ENCODE measurements at regions not wholly inside any gene's neighbourhood (a gene's known extent, or its start where the extent isn't known, plus 50 kb on each side); places are given as distances from the start of the nearest gene placed in this dataset.
"Not testable (repeated sequence)": the region's sequence is repeated elsewhere in the genome, so short reads cannot be mapped to it uniquely, and the experiment has no call there.

DNA sequence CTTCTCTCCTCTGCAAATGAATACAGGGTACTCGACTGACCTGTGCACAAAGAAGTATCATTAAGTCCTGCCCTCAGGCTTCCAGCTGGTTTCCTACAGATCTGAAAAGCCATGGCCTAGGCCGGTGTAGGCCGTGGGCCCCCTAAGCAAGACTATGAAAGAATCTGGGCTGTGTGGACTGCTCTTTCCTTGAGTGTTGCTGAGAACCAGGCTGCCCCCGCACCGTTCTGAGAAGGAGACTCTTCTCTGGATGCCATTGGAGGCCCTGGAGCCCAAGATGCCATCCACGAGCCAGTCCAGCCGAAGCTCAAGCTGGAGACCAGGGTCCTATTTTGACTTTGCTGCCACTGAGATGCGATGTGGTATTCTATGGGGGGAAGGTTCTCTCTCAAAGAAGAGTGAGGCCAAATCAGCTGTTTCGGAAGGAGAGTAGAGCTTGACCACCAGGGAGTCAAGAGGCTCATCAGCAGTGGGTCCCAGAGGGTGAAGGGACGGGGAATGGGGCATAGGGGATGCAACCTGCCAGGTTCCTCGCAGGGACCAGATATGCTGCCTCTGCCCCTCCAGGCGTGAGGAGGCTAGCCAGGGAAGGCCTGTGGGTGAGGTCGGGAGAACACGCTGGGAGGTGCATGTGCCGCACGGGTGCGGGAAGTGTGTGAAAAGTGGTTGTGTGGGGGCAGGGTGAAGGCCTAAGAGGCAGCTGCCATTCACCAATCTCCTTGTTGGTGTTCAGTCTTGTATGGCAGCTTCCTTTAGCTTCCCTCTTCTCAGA, 96.4 kb upstream of the B3GAT1 start:
- DNase-seq = no peak

- DNase-seq = no peak
Observed at GRCh38 chr11:134506046-134506445, 94.0 kb upstream of the B3GAT1 start.

DNA sequence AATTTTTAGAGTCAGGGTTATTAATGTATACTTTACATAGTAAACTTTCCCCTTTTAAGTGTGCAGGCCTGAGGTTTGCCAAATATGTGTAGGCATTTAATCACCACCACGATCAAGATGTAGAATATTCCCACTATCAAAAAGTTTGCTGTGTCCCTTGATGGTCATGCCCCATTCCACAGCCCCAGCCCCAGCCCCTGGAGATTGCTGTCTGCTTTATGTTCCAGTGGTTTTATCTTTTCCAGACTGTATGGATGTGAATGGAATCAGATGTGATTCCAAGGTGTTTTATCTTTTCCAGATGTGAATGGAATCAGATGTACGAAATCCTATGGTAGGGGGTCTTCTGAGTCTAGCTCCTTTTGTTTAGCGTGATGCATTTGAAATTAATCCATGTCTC, 93.1 kb upstream of the B3GAT1 start:
- DNase-seq = no peak

DNA sequence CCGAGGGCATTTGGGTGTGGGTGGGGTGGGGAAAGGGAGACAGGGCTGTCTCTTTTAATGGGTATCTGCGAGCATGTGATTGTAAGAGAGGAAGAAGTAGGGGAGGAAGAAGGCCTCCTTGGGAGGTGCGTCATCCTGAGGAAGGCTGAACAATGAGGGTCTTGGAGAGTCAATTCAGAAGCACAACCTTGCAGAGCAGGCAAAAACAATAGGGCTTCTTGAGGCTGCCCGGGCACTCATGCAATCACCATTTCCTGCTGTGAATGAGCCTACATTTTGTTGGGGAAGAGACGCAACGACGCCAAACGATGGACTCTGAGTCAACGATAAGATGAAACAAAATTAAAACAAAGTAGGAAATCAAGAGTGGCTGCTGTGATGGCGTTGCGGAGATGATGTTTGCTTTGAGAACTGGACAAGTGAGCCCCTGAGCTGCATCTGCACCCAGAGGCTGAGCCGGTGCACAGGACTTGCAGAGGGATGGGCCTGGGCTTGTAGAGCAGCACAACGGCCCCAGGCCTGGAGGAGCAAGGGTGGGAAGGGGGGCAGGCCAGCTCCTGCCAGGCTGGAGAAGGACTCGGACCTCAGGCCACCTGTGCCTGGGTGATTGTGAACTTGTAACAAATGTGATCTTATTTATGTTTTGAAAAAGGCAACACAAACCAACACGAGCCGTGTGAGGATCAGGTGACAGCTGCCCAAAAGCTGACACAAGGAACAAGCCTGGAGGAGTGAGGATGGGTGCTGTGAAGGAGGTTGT, 92.3 kb upstream of the B3GAT1 start:
- no peak for DNase-seq

DNA sequence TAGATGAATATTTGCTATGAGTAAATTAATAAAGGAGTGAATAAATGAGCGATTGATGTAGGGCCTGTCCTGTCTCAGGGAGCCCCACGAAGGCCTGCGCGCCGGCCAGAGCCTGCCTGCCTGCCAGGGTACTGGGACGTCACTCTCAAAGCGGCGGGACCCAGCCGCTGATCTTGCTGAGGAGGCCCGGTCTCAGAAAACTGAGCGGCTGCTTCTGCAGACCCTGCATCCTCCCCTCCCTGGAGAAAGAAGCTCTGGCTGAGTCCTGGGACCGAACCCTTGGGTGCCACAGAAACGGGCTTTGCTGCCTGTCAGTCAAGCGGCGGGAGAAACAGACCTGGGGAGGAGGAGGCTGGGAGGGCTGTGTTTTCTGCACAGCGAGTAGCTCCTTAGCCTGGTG, 91.6 kb upstream of the B3GAT1 start:
- no peak for DNase-seq

- DNase-seq = no peak
Observed at GRCh38 chr11:134503100-134503499, 91.1 kb upstream of the B3GAT1 start.

- DNase-seq = no peak
Observed at GRCh38 chr11:134502153-134502550, 90.1 kb upstream of the B3GAT1 start.

DNA sequence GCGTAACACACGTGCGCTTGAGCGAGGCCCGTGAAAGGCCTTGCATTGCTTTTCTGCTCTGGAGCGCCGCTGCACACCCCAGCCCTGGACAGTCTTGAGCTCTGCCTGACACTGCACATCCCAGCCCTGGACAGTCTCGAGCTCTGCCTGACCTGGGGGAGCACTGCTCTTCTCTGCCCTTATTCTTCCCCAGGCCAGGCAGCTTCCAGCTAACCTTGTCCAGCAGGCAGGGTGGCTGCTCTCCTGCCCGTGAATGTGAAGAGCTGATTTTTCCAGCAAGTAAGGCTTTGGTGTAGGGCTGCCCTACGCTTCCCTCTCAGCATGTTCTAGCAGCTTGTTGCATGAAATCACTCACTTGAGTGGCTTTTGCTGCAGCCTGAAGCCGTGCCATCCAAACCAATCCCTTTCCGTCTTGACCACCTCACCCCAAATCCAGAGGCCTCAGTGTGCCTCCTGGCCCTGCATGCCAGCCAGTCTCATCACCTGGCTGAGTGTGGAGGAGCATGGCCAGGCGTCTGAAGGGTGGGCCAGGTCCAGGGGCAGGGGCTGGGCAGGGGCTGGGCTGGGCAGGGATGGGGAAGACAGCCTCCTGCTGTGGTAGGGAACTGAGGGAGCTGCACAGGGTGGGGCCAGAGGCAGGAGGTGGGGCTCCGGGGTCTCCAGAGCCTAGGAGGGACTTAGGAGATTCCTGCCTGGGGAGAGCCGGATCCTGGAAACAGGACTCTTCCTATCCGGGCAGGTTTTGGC, 89.5 kb upstream of the B3GAT1 start:
- no peak for DNase-seq

DNA sequence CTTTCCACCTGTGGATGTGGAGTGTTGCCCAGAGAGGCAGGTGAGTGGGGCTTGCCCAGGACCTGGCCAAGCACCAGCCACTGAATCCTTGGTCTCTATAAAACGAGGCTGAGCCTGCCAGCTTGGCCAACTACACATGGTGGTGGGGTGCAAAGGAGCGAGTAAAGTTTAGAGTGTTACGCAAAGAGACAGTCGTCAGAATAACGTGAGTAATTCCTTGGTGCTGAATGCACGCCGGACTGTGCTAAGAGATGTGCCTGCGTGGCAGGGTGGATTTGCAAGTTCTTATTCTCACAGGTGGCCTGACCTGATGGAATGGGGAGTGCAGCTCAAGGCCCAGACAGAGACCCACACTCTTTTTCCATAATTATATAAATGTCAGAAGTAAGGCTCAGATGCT, 88.6 kb upstream of the B3GAT1 start:
- DNase-seq = no peak

- DNase-seq = no peak
Observed at GRCh38 chr11:134499990-134500389, 87.9 kb upstream of the B3GAT1 start.

- no peak for DNase-seq
Observed at GRCh38 chr11:134498326-134499139, 86.5 kb upstream of the B3GAT1 start.

DNA sequence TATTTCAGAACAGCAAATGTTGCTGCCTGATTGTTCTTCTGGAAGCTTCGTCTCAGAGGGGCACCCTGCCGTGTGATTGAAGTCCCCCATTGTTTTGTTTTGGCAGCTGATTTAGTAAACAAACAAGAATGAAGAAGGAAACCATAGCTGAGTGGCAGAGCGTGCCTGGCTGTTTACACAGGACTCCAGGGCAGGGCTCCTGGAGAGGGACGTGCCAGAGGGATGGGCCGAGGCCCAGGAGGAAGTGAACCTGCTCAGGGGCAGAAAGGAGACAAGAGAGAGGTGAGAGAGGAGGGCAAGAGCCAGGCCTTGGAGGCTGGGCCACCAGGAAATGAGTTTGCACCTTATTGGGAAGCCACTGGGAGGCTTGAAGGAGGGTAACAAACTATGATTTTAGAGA, 85.5 kb upstream of the B3GAT1 start:
- DNase-seq = no peak

DNA sequence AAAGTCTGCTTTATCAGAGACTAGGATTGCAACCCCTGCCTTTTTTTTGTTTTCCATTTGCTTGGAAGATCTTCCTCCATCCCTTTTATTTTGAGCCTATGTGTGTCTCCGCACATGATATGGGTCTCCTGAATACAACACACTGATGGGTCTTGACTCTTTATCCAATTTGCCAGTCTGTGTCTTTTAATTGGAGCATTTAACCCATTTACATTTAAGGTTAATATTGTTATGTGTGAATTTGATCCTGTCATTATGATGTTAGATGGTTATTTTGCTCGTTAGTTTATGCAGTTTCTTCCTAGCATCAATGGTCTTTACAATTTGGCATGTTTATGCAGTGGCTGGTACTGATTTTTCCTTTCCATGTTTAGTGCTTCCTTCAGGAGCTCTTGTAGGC, 84.0 kb upstream of the B3GAT1 start:
- DNase-seq = not testable (repeated sequence)

- not testable (repeated sequence) for DNase-seq
Observed at GRCh38 chr11:134494395-134494794, 82.4 kb upstream of the B3GAT1 start.

DNA sequence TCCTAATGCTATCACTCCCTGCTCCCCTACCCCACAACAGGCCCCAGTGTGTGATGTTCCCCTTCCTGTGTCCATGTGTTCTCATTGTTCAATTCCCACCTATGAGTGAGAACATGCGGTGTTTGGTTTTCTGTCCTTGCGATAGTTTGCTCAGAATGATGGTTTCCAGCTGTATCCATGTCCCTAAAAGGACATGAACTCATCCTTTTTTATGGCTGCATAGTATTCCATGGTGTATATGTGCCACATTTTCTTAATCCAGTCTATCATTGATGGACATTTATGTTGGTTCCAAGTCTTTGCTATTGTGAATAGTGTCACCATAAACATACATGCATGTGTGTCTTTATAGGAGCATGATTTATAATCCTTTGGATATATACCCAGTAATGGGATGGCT, 80.4 kb upstream of the B3GAT1 start:
- DNase-seq = not testable (repeated sequence)

DNA sequence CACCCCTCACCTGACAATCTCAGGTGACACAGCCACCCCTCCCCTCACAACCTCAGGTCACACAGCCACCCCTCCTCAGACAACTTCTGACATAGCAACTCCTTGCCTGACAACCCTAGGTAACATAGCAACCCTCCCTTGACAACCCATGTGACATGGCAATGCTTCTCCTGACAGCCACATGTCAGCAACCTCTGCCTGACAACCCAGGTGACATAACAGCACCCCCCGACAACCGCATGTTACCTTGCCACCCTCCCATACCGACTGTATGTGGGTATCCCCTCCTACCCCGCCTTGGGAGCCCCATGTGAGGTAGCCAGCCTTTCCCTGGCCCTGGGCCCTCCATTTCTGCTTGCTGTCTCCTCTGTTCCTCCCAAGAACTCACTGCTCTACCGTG, 77.7 kb upstream of the B3GAT1 start:
- DNase-seq = no peak

GRCh38 chr11:134488913-134489312, 76.9 kb upstream of the B3GAT1 start:
- DNase-seq = no peak

DNA sequence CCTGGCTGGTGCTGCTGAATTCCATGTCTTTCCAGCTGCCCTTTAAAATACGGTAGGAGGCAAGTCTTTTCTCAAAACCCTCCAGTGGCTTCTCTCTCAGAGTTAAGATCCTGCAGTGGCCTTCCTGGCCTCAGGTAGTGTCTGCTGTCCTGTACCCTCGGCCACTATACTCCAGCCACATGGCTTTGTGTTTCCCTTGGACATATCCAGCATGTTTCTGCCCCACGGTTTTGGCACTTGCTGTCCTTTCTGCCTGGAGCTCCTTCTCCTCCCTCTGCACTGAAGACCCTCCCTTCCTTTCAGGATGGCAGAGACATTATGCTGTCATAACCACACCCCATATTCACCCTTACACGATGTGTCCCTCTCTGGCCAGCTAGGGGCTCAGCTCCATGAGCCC, 76.5 kb upstream of the B3GAT1 start:
- DNase-seq = no peak

- DNase-seq = no peak
Observed at GRCh38 chr11:134487696-134488095, 75.7 kb upstream of the B3GAT1 start.

DNA sequence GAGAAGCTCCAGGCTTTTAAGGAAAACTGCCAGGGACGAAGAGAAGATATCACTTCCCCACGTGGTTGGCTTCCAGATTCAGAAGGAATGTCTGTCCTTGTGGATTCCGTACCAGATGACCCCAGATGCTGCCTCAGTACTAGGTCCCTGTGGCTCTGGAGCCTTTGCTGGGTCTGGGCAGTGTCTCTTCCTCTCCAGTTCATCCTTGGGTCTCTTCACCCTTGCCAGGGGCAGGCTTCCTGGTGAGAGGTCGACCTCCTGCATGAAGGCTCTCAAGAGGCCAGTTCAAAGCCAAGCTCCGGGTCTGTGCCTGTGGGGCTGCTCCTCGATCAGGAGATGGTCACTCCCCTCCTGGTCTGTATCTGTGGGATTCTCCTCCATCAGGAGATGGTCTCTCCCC, 74.7 kb upstream of the B3GAT1 start:
- DNase-seq = no peak

DNA sequence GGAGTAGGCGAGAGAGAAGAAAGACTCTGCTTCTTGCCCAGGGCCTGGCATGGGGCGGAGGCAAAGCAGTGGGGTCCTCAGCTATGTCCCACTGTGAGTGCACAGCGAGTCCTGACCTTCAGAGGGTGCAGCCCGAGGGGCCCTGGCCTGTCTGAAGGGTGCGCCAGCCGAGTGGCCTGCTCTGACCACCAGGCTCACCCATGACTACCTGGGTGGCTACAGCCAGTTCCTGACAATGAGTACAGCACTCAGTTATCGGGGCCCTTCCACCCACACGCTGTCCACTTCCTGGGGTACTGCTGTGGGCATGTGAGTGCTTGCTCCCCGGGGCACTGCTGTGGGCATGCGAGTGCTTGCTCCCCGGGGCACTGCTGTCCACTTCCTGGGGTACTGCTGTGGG, 74.1 kb upstream of the B3GAT1 start:
- no peak for DNase-seq

DNA sequence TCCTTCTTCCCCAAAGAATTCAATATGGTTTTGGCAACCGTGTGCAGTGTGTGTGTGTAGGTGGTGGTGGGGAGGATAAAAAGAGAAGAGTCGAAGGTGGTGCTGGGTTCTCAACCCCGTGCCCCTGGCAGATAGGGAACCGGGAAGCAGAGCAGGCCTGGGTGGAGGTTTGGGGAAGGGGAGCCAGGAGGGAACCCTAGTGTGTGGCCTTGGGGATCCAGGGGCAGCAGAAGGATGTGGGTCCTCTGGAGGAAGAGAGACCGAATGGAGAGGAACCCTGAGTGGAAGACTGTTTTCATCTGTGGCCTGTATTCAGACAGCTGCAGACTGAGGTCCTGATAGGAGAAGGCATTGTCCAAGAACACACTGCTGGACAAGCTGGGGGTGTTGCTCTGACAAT, 73.3 kb upstream of the B3GAT1 start:
- DNase-seq = no peak

- DNase-seq = no peak
Observed at GRCh38 chr11:134483857-134484256, 71.8 kb upstream of the B3GAT1 start.
